ENCODE measurements at regions not wholly inside any gene's neighbourhood (a gene's known extent, or its start where the extent isn't known, plus 50 kb on each side); places are given as distances from the start of the nearest gene placed in this dataset.
"Not testable (repeated sequence)": the region's sequence is repeated elsewhere in the genome, so short reads cannot be mapped to it uniquely, and the experiment has no call there.

DNA sequence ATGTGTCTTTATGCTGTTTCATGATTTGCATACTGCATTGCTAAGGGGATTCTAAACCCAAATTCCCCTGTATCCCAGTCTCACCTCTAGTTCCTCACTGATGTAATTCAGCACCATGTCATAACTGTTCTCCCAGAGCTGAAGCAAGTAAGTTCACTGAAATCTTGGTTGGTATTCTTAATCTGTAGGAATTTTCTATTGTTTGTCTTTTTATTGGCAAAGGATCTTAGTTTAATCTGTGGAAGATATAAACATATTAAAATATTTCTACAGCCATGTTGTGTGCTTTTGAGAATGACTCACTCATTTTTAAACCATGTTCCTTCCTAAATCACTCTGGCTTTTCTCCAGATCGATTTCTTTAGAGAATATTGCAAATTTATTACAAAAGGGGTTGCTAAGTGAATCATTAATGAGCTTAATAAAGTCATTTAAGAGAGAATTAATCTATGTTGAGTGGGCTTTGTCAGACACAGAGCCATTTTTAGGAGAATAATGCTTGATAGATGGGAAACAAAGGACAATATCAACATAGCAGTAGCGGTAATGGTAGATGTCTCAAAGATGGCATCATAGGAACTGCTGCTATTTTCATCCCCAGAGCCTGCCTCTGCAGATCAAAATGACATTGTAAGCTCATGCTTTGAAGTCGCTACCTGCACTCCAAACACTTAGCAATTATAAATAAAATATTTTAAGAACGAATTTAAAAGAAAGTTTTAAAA is 110.0 kb downstream of the ENC1 start:
- DNase-seq, result no peak

DNA sequence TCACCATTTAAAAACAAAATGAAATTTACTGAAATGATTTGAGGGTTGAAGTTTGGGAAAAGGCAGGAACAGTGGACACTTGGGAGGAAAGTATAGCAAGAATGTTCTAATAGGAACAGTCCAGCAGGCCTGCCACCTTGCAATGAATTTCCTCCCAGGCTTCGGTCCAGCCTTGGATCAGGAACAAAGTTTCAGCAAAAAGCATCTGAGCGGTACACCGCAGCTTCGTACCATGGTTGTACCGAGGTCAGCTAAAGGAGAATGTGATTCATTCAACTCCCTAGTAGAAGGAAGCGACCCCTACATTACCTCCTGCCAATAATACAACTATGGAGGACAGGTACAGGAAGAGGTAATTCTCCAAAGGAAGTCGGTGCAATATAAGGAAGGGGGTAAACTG is 111.4 kb downstream of the ENC1 start:
- DNase-seq, result no peak

DNA sequence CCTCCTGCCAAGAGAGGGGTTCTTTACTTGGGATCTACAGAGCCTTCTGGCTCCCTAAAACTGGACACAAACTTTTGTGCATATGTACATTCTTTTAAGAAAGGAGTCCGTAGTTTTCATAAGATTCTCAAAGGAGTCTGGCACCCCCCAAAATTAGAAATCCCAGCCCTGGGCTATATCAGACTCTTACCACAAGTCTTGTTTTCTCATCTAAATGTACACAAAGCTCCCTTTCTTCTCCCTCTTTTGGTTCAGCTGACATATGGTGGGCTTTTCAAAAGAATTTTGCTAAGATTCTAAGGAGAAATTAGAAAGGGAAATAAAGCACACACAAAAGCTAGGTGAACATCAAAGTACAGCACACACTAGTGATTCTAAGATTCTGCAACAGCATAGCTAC is 114.4 kb downstream of the ENC1 start:
- no peak for DNase-seq

DNA sequence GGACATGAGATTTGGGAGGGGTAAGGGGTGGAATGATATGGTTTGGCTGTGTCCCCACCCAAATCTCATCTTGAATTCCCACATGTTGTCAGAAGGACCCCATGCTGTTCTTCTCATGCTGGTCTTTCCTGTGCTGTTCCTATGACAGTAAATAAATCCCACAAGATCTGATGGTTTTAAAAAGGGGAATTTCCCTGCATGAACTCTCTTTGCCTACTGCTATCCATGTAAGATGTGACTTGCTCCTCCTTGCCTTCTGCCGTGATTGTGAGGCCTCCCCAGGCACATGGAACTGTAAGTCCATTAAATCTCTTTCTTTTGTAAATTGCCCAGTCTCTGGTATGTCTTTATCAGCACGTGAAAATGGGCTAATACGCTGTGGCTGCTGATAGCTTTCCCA is 115.8 kb downstream of the ENC1 start:
- not testable (repeated sequence) for DNase-seq

DNA sequence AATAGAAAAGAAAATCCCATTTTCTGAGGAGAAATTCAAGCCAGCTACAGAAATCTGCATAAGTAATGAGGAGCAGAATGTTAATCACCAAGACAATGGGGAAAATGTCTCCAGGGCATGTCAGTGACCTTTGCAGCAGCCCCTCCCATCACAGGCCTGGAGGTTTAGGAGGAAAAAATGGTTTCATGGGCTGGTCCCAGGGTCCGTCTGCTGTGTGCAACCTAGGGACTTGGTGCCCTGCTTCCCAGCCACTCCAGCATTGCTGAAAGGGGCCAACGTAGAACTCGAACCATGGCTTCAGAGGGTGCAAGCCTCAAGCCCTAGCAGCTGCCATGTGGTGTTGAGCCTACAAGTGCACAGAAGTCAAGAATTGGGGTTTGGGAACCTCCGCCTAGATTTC is 116.8 kb downstream of the ENC1 start:
- DNase-seq, result not testable (repeated sequence)

DNA sequence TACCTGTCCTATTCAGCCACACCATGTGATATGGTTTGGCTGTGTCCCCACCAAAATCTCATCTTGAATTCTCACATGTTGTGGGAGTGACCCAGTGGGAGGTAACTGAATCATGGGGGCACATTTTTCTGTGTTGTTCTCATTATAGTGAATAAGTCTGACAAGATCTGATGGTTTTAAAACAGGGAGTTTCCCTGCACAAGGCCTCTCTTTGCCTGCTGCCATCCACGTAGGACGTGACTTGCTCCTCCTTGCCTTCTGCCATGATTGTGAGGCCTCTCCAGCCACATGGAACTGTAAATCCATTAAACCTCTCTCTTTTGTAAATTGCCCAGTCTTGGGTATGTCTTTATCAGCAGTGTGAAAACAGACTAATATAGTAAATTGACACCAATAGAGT is 117.7 kb downstream of the ENC1 start:
- DNase-seq, result not testable (repeated sequence)

DNA sequence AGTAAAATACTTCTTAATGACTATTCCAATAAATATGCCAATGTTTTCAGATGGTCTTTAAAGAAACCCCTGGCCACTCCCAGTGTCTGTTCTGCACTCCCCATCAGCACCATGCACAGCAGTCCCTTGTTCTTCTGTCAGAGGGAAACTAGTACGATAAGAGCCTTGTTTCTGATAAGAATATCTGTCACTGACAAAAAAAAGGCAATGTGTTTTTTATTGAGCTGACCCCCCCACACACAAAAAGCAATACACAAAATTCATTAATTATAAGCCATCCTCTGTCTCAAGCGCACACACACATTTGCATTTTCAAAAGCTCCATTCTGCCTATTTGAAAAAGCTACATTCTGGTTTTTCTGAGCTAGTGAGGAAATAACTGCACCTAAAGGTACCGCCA is 119.1 kb downstream of the ENC1 start:
- DNase-seq, result no peak

DNA sequence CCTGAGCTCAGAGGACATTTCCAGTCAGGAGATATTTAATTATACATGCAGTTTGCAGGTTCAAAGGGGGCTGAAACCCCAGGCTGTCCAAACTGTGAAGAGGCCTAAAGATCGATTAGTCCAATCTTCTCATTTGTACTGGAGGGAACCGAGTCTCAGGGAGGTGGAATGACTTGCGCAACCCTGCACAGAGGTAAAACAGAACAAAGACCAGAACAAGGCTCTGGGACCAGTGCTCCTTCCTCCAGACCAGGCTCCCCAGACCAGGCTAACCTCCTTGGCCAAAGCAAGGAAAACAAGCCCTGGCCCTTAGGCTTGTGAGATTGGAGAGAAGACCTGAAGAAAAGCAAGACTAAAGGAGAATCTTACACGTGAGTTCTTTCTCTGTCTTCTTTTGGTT is 120.8 kb downstream of the ENC1 start:
- DNase-seq, result no peak

DNA sequence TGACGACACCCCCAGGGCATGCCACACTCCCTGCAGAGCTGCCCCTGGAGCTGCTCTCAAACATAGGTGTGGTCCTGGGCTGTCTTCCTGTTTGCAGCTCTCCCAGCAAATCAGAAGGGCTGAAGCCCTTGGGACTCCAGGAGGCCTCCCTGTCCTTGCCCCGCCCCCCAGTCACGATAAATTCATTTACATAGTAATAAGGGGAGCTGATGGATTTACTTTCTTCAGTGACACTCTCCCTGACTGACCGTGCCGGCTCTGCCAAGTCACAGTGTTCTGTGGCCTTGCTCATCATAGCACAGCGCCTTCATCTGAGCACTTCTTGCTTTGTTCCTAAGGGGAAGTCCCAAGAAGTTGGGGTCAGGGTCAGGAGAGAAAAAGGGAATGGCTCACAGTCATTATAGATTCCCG is 121.4 kb downstream of the ENC1 start:
- no peak for DNase-seq

DNA sequence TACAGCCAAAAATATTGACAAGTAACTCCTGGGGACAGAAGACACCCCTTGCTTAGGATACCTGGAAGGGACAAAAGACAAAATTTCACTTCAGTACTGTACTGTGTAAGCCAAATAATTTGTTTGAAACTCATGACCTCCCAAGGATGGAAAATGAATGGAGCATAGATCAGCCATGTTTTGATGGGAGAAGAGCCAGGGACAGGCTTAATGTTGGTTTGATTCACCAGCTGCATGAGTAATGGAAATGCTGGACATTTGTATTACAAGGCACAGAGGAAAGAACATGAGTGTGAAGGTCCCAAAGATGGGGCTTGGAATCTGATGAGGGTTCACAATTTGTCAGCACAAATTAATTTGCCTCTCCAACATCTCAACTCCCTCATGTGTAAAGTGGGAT is 122.8 kb downstream of the ENC1 start:
- no peak for DNase-seq

DNA sequence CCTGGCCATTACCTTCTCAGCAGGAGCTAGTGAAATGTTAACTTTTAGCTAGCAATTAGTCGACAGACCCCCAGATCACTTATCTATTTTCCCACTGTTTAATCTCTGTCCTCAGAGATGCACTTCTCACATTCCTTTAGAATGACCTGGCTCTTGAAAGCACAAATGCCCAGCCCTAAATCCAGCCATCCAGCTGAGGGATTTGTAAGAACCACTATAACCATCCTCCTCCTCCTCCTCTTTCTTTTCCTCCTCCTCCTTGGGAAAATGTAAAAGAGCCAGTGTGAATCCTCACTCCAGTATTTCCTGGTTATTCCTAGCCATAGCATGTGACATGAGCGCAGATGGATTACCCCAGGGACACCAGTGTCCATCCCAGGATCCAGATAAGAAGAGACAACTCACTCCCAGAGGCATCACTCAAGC is 124.3 kb downstream of the ENC1 start:
- no peak for DNase-seq

DNA sequence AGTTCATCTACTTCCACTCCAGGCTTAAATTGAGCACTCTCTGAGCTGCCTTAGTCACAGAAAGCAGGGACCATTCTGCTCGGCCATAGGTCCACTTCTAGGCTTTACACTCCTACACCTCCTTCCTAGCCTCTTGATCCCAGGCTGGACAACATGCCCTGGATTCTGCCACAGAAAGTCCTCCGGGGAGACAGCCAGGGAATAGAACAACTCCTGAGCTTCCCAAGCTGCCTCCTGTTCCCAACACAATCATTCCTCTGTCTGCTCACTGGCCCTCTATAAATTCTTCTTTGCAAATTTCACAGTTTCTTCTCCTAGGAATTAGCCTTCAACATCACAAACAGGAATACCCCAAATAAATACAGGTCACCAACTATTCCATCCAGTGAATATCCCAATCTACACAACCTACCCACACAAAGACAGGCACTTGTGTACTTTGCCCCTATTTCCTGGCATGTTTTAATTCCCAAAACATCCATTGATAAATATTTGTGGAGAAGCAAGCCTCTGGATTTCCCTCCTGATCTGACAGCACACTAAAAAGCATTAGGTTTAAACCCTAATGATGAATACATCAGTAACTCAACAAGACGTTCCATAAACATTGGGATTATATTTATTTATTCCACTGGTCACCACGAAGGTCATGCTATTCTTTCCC is 125.5 kb downstream of the ENC1 start:
- no peak for DNase-seq

DNA sequence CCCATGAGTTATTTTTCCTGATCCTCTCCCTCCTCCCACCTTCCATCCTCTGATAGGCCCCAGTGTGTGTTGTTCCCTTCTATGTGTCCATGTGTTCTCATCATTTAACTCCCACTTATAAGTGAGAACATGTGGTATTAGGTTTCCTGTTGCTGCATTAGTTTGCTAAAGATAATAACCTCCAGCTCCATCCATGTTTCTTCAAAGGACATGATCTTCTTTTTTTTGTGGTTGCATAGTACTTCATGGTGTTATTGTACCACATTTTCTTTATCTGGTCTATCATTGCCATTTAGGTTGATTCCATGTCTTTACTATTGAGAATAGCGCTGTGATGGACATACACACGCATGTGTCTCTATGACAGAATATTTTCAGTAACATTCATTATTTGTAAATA is 128.8 kb downstream of the ENC1 start:
- DNase-seq, result not testable (repeated sequence)

DNA sequence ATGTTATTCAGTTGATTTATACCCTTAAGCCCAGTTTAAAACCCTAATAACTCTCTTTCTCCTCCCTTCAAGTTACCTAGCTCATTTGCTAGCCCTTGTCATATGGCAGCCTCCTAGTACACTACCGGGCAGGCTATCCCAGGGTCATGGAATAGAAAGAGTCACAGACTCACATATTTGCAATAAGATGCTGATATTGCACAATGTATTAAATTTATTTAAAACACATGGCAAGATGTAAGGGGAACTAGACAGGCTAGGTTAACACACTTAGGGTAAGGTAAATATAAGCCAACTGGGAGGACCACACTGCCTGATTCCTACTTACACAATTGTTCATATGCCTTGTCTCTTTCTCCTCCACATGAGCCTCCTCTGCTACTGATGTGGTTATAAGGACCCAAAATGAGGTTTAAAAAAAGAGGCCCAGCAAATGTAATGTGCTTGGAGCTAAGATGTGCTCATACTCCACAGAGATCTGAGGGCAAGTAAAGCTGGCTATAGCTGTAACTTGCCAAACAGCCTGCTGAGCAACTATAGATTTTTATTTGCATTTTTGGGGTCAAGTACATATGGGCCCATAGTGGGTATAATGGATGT is 130.0 kb downstream of the ENC1 start:
- DNase-seq, result no peak

DNA sequence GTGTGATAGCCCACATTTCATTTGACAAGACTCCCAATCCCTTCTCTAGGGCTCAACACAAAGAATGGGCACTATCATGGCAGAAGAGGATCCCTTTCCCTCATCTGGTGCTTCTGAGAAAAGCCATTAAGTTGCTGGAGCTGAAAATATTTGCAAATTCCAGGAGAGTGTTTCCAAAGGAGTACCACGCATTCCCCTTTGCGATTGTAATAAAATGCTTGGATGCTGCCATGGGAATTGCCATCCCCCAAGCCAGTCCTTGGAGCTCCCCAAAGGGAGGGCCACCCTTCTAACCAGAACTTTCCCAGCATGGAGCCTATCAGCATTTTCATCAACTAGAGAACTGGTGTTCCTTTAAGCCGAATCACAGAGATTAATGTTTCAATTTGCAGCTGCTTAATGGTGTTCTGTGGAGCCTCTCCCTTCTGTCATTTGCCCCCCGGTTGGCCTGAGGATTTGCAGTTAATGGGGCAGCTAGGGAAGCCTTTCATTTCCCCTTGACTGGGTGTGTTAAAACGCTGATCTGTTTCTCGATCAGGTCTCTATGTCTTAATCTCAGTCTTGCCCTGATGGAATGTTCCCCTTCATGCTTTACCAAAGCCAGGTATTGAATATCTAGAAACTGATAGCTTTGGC is 133.0 kb downstream of the ENC1 start:
- no peak for DNase-seq

DNA sequence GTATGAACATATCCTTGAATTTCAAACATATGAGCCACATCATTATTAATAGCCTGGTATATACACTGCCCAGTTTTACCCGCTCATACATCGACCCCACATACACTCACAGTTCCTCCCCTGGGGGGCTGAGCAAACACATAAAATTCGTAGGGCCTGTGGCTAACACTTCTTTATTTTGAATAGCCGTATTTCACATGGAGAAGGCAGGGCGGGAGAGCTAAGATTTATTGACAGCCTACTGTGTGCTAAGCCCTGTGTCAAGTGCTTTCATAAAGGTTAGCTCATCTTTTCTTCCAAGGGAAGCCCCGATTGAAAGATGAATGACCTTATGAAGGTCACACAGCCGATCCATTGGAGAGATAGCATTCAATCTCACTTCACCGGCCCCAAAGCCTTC is 134.4 kb downstream of the ENC1 start:
- DNase-seq, result no peak

DNA sequence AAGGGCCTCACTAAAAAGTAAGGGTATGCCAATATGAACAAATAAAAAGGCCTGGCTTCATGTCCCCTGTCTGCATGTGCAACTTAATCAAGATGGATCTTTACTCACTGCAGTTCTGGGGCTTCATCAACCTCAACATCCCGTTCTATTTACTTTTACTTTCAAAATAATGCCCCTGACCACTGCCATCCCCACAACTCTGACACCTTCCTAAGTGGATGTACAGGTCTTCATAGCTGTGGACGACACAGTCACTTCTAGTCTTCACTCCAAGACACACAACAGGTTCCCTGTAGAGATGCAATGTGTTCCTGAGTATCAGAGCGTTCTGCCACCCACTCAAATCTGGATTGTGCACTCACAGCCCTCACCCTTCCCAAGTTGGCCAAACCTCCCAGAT is 136.1 kb downstream of the ENC1 start:
- no peak for DNase-seq

DNA sequence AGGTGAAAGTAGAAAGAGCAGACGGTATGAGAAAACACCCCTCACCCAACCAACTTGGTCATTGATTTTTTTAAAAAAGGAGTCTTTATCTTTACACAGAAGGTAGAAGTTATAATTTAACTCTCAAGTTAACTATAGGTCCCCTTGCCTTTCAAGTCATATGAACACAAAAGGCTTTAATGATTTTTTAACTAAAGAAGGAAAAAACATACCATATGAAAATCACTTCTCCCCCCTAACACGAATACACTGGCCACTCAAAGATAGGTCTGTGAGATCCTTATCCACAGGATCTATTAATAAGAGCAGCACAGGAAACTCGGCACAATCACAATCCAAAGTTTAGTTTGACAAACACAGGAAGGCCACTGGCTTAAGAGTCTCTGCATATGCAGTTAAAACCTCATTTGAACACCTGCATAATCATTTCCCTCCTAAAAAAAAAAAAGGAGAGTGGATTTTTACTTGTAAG is 138.0 kb downstream of the ENC1 start:
- no peak for DNase-seq

DNA sequence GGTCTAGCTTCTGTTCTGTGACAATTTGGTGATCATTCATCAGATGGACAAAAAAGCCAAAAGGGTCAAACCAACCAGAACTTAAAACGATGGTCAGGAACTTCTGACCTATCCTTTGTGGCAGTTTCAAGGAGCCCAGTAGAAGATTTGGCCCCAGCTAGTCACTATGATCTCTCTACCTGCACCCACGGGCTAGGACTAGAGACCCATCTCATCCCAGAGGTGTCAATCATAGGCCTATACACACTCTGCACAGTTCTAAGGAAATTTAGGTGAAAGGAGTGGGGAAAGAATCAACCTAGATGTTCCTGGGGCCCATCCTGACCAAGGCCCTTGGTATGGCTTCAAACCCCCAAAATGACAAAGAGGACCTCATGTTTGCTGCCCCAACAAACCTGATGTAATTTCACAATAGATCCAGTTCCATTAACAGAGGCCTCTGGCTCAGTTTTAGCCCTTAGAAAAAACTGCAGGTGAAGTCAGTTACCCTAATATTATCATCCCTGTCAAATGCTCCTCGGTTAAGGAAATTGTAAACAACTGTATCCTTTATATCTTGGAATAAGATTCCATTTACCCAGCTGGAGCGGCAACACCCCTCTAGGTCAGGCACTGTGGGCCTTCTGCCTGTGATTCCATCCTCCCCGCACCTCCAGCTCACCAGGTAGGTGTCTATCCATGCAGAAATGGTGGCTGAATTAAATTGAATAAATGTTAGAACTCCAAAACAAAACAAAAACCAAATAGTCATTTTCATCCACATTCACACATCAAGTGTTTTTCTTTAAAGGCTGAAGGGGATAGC is 138.7 kb downstream of the ENC1 start:
- no peak for DNase-seq

DNA sequence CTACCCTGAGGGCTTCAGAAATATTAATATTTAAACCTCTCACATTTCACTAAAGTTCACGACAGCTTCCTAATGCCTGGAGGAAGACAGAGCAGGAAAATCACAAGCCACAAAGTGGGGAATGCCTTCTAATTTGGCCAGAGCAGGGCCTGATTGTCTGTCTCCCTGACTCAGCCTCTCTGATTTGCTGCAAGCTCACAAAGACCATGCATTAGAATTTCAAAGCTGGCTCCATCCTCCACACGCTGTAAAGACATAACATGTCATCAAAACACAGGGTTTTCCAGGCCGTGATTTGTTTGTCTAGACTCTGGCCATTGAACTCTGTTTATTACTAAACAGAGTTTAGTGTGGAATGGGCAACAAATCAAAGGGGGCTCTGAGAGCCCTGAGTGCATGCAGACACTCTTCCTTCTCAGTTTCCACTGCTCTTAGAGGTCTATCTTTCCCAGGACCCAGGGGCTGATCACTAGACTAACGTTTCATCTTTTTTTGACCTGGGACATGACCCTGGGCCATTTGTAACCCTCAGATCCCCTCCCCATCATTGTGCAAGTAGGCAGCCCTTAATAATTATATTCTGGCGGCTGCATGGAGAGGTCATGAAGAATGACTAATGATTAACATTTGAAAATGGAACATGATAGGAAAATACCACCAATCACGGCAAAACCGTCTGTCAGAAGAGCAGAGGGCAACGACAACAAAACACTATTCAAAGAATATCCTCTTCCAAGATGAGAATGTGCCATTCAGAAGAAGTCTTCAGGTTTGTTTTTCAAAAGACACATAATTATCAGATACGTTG is 140.2 kb downstream of the ENC1 start:
- DNase-seq, result no peak

DNA sequence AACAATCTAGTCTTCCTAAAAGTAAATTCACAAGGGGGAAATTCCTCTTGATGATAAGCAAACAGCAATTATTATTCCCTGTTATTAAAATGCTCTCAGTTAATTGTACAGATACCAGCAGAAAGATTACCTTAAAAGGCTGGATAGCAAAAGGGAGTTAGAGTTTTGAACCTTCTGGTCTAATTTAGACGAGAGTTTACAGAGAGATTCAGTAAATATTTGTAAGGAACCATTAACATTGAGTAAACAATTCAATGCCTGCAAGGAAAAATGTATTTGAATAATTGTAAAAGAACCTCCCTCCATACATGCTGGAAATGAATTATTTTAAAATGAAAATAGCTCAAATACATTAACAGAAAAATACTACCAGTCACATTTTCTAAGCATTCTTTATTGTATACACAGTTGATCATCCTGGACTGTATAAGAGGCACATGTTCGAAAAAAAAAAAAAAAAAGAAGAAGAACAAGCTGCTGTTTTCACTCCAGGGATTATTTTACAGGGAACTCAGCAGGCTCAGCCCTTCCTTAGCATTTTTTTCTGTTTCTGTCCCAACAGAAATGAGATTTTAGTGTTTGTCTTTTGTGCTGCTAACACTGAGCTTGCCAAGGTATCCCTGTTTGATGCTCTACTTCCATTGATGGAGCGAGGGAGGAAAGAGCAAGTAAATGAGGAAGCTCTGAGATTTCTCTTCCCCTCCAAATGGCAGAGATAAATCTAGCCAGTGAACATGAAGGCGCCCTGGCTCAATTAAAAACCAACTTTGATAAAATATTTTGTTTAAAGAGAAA is 141.1 kb downstream of the ENC1 start:
- DNase-seq, result no peak
